Urinary bladder (tissue), 3 donors: ENCODE measurements at regions not wholly inside any gene's neighbourhood (a gene's known extent, or its start where the extent isn't known, plus 50 kb on each side); places are given as distances from the start of the nearest gene placed in this dataset.

Experiments
- DNase-seq: peaks from one replicate; pipeline ENCODE4 v3.0.0-alpha.2; 2015; ENCODE audit errors: extremely low spot score
- H3K27ac ChIP-seq: one replicate; pipeline ENCODE4 v1.5.1; 2013; ENCODE audit warnings: low read depth, mild to moderate bottlenecking, moderate library complexity
- H3K36me3 ChIP-seq: one replicate; pipeline ENCODE4 v1.6.1; 2013; ENCODE audit warnings: mild to moderate bottlenecking, moderate library complexity; ENCODE audit not compliant: insufficient read depth
- H3K4me1 ChIP-seq: one replicate; pipeline ENCODE4 v1.6.1; 2013; ENCODE audit warnings: mild to moderate bottlenecking, moderate library complexity; ENCODE audit not compliant: insufficient read depth
- H3K4me3 ChIP-seq: one replicate; pipeline ENCODE4 v1.5.1; 2013; ENCODE audit warnings: low read depth, low read length
- WGBS: extraction: QIAGEN DNeasy Blood & Tissue Kit; methylation state at CpG from one replicate; pipeline ENCODE4 v1.1.7; 2013; 5-methylcytosine and 5-hydroxymethylcytosine counted together
- donor health status: healthy with polysubstance abuse.
- donor health status: healthy.

DNA sequence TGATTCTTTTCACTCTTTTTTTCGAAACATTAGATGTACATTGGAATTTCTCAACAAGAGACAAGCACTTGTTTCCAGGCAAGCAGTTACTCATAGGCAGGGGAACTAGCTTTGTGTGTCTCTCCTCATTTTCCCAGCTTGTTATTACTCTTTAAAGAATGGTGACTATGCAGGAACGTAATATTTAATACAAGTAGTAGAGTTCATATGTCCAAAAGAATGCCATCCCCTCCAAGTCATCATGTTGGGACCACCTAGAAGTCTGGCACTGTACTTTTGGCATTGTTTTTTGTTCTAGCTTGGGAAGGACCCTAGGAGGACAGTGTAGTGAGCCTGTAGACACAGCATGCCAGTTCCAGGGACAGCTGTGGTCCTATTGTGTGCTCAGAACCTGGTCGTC, 650.7 kb downstream of the INHBA start:
- 91% methylated on average over 3 of the region's 3 CpGs for WGBS
- Histone ChIP-seq H3K4me3 (no peak overlapping the region), H3K4me1 (no peaks in the 10 kb centered on the region), H3K36me3 (no peaks in the 10 kb centered on the region), H3K27ac (no peak overlapping the region)
- no peak for DNase-seq

DNA sequence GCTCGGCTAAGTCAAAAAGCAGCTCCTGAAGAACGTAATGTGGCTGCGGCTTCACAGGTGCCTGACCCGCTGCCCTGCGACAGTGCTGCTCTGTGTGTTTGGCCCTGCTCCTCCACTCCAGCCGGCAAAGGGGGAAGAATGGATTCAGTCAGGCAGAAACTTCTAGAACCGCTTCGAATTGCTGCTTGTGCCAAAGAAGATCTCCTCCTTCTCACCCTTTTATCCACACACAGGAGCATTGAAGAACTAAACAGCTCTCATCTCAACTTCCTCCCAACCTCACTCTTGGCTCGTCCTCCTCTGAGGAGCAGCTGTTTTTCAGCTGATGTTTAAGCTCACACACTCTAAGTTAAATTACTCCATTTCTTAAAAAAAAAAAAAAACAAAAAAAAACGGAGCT, 651.4 kb downstream of the INHBA start:
- no peak for DNase-seq
- no peaks in the 10 kb centered on the region for H3K36me3 ChIP-seq
- WGBS, result 67% methylated on average over 10 of the region's 10 CpGs

GRCh38 chr7:41051062-41051461, 651.8 kb downstream of the INHBA start:
- WGBS, result 89% methylated on average over 6 of the region's 6 CpGs
- no peak for DNase-seq
- Histone ChIP-seq H3K4me3 (no peak overlapping the region), H3K27ac (no peak overlapping the region), H3K36me3 (no peaks in the 10 kb centered on the region), H3K4me1 (no peaks in the 10 kb centered on the region)

More for the DNA sequence above, 651.4 kb downstream of the INHBA start:
- H3K27ac ChIP-seq, result no peak overlapping the region
- H3K4me1 ChIP-seq, result no peaks in the 10 kb centered on the region
- no peak overlapping the region for H3K4me3 ChIP-seq

GRCh38 chr7:41048771-41049170, 654.1 kb downstream of the INHBA start:
- no peak for DNase-seq
- no peak overlapping the region for H3K27ac ChIP-seq
- no peaks in the 10 kb centered on the region for H3K36me3 ChIP-seq
- no peaks in the 10 kb centered on the region for H3K4me1 ChIP-seq
- 95% methylated on average over 2 of the region's 2 CpGs for WGBS
- H3K4me3 ChIP-seq, result no peak overlapping the region

DNA sequence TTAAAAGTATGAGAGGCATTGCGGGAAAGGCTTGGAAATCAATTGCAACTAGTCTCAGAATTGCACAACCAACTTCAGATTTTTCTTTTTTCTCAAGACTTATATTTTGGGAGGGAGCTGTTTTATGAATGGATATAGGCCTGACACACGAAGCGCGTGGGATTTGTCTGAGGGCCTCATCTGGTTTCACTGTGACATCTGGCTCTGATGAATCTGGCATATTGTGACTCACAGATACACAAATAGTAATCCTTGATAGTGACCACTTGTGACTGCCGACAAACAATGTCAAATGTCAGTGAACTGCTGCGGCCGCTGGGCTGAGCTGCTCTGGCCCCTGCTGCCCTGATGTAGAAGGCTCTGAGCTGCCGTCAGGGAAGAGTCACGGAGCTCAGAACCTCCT, 655.1 kb downstream of the INHBA start:
- no peak for DNase-seq
- Histone ChIP-seq H3K4me3 (no peak overlapping the region), H3K36me3 (no peaks in the 10 kb centered on the region), H3K27ac (no peak overlapping the region), H3K4me1 (no peaks in the 10 kb centered on the region)
- WGBS, result 63% methylated on average over 9 of the region's 9 CpGs

- Histone ChIP-seq H3K27ac (no peak overlapping the region), H3K4me3 (no peak overlapping the region), H3K36me3 (no peaks in the 10 kb centered on the region), H3K4me1 (no peaks in the 10 kb centered on the region)
- no peak for DNase-seq
- WGBS, result 61% methylated on average over 5 of the region's 5 CpGs
Observed at GRCh38 chr7:41047211-41047610, 655.7 kb downstream of the INHBA start.

DNA sequence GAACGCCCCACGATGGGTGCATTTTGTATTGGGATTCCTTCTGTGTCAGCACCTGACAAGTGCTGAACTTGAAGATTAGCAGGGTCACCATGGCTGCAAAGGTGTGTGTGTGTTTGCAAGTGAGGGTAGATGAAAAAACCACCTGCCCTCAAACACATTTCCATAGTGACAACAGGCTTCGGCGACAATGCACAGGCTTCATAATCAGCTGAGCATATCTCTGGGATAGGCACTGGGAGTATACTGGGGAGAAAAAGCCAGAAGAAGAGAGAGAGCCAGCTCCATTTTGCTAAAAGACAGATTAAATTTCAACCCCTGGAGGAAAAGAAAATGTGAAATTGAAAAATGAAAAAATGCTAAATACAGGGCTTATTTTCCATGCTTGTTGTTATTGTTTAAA, 656.1 kb downstream of the INHBA start:
- H3K4me3 ChIP-seq, result no peak overlapping the region
- no peak overlapping the region for H3K27ac ChIP-seq

DNA sequence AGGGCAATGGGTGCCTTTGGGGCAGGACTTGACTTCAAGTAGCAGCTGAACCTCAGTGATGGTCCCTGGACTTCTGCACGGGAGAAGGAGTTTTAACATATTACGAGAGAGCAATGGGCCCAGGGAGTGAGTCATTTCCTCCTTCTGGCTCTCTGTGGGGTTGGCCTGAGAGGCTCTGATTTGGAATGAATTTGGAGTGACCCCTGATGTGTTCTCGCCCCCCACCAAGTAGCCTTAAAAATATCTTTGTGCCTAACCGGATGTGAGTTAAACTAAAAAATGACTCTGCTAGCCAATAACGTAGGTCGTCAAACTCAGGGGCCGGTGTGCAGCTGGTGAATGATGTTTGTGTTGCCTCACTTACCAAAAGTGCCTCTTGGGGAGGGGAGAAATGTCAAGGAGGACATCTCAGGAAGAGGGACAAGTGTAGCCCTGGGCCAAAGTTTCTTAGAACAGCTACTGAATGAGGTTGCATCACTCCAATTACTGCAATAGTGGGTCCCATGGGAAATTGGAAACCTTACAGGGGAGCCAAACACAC, 656.6 kb downstream of the INHBA start:
- H3K36me3 ChIP-seq, result no peaks in the 10 kb centered on the region
- no peak overlapping the region for H3K27ac ChIP-seq
- H3K4me1 ChIP-seq, result no peaks in the 10 kb centered on the region
- DNase-seq, result no peak
- H3K4me3 ChIP-seq, result no peak overlapping the region
- 75% methylated on average over 7 of the region's 7 CpGs for WGBS

More for the DNA sequence above, 656.1 kb downstream of the INHBA start:
- H3K36me3 ChIP-seq, result no peaks in the 10 kb centered on the region
- DNase-seq, result no peak
- no peaks in the 10 kb centered on the region for H3K4me1 ChIP-seq
- 79% methylated on average over 4 of the region's 4 CpGs for WGBS

- Histone ChIP-seq H3K4me1 (no peaks in the 10 kb centered on the region), H3K27ac (no peak overlapping the region), H3K36me3 (no peaks in the 10 kb centered on the region), H3K4me3 (no peak overlapping the region)
- no peak for DNase-seq
- 93% methylated on average over 3 of the region's 3 CpGs for WGBS
Observed at GRCh38 chr7:41045556-41046123, 657.2 kb downstream of the INHBA start.

GRCh38 chr7:41039981-41040380, 662.9 kb downstream of the INHBA start:
- Histone ChIP-seq H3K27ac (no peak overlapping the region), H3K36me3 (no peaks in the 10 kb centered on the region), H3K4me1 (no peaks in the 10 kb centered on the region), H3K4me3 (no peak overlapping the region)
- DNase-seq, result no peak
- WGBS, result 71% methylated on average over 3 of the region's 3 CpGs

- no peak for DNase-seq
- H3K4me3 ChIP-seq, result no peak overlapping the region
- no peaks in the 10 kb centered on the region for H3K36me3 ChIP-seq
- no peaks in the 10 kb centered on the region for H3K4me1 ChIP-seq
- no peak overlapping the region for H3K27ac ChIP-seq
- 85% methylated on average over 4 of the region's 4 CpGs for WGBS
Observed at GRCh38 chr7:41039386-41039953, 663.4 kb downstream of the INHBA start.

DNA sequence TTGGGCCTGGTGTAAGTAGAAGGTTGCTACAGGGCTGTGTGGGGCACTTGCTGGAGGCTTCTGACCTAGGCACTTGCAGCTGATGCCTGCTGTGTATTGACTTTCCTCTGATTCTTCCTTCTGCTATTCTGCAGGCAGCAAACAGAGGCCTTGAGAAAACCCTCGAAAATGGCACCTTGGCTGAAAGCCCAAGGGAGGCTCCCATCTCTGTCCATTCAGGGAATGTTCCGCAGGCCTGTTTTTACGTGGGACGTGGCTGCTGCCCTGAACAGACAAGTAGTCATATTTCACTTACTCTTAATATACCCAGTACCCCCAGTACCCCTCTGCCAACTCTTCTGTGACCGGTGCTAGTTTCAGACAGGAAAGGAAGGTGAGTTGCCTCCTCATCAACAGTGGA, 664.7 kb downstream of the INHBA start:
- no peaks in the 10 kb centered on the region for H3K36me3 ChIP-seq
- no peak overlapping the region for H3K27ac ChIP-seq
- no peak overlapping the region for H3K4me3 ChIP-seq
- DNase-seq, result no peak
- no peaks in the 10 kb centered on the region for H3K4me1 ChIP-seq
- WGBS, result 81% methylated on average over 5 of the region's 5 CpGs

DNA sequence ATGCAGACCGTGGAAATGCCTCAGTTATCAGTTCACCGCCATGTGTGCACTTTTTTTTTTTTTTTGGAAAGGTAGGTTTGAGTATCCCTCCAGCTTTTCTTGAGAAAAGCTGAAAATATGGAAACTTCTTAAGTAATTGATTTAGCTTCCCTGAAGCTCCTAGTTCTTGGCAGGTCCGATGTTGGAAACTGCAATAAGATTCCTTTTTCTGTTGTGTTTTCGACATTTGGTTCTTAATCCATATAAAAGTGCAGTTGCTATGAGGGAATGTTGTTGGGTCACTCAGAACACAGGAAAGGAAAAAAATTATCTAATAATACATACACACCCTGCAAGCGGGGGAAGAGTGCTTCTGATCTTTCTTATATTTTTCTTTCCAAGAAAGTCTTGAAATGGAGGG, 665.2 kb downstream of the INHBA start:
- H3K36me3 ChIP-seq, result no peaks in the 10 kb centered on the region
- H3K4me3 ChIP-seq, result no peak overlapping the region
- no peak overlapping the region for H3K27ac ChIP-seq
- WGBS, result 78% methylated on average over 5 of the region's 5 CpGs
- H3K4me1 ChIP-seq, result no peaks in the 10 kb centered on the region
- no peak for DNase-seq

GRCh38 chr7:41035794-41036193, 667.1 kb downstream of the INHBA start:
- DNase-seq, result no peak
- no peak overlapping the region for H3K4me3 ChIP-seq
- no peaks in the 10 kb centered on the region for H3K4me1 ChIP-seq
- WGBS, result 74% methylated on average over 4 of the region's 4 CpGs
- no peaks in the 10 kb centered on the region for H3K36me3 ChIP-seq
- H3K27ac ChIP-seq, result no peak overlapping the region
